T follicular helper cell (primary cell): ENCODE measurements at regions not wholly inside any gene's neighbourhood (a gene's known extent, or its start where the extent isn't known, plus 50 kb on each side); places are given as distances from the start of the nearest gene placed in this dataset.
"Not testable (repeated sequence)": the region's sequence is repeated elsewhere in the genome, so short reads cannot be mapped to it uniquely, and the experiment has no call there.

Experiments
- DNase-seq: peaks from one replicate; pipeline ENCODE4 v3.0.0-alpha.2; 2020; ENCODE audit warnings: low read depth

- no peak for DNase-seq
These were observed 352.7 kb upstream of the SLC39A10 start for GRCh38 chr2:195304310-195304709.

GRCh38 chr2:195300631-195301030 is 356.4 kb upstream of the SLC39A10 start:
- no peak for DNase-seq

- no peak for DNase-seq
These were observed 357.4 kb upstream of the SLC39A10 start for GRCh38 chr2:195299600-195299999.

GRCh38 chr2:195296490-195296889 is 360.5 kb upstream of the SLC39A10 start:
- no peak for DNase-seq

GRCh38 chr2:195289081-195289480 is 367.9 kb upstream of the SLC39A10 start:
- no peak for DNase-seq

- DNase-seq = no peak
These were observed 377.1 kb upstream of the SLC39A10 start for GRCh38 chr2:195279840-195280427.

- DNase-seq = no peak
These were observed 386.5 kb upstream of the SLC39A10 start for GRCh38 chr2:195270466-195271039.

- no peak for DNase-seq
These were observed 387.8 kb upstream of the SLC39A10 start for GRCh38 chr2:195269220-195269619.

- no peak for DNase-seq
These were observed 399.0 kb upstream of the SLC39A10 start for GRCh38 chr2:195257979-195258378.

GRCh38 chr2:195252018-195252417 is 405.0 kb upstream of the SLC39A10 start:
- DNase-seq = no peak

- no peak for DNase-seq
These were observed 405.8 kb upstream of the SLC39A10 start for GRCh38 chr2:195251214-195251613.

GRCh38 chr2:195238826-195239225 is 418.2 kb upstream of the SLC39A10 start:
- DNase-seq = no peak

GRCh38 chr2:195238379-195238778 is 418.6 kb upstream of the SLC39A10 start:
- no peak for DNase-seq

GRCh38 chr2:195228547-195228946 is 428.5 kb upstream of the SLC39A10 start:
- not testable (repeated sequence) for DNase-seq

- DNase-seq = no peak
These were observed 443.0 kb upstream of the SLC39A10 start for GRCh38 chr2:195214072-195214471.

GRCh38 chr2:195212586-195212985 is 444.4 kb upstream of the SLC39A10 start:
- no peak for DNase-seq

GRCh38 chr2:195202163-195202845 is 454.7 kb upstream of the SLC39A10 start:
- no peak for DNase-seq

- no peak for DNase-seq
These were observed 457.2 kb upstream of the SLC39A10 start for GRCh38 chr2:195199864-195200263.

GRCh38 chr2:195181059-195181705 is 475.8 kb upstream of the SLC39A10 start:
- DNase-seq = no peak

GRCh38 chr2:195168369-195168768 is 488.7 kb upstream of the SLC39A10 start:
- no peak for DNase-seq

- no peak for DNase-seq
These were observed 492.1 kb upstream of the SLC39A10 start for GRCh38 chr2:195164930-195165329.

GRCh38 chr2:195162918-195163317 is 494.1 kb upstream of the SLC39A10 start:
- DNase-seq = no peak

- no peak for DNase-seq
These were observed 494.8 kb upstream of the SLC39A10 start for GRCh38 chr2:195162194-195162593.
